ENCODE measurements at regions not wholly inside any gene's neighbourhood (a gene's known extent, or its start where the extent isn't known, plus 50 kb on each side); places are given as distances from the start of the nearest gene placed in this dataset.
A peak's percentile ranks its signal among the peaks of the same experiment; 100 is the strongest.

GRCh38 chr18:65422544-65423136, 328.2 kb upstream of the CDH7 start:
- intact Hi-C loops (cut with DNase I) = no loop called here
- no peak for DNase-seq

- intact Hi-C loops (cut with DNase I) = no loop called here
- DNase-seq = no peak
Observed at GRCh38 chr18:65415098-65415497, 335.7 kb upstream of the CDH7 start.

GRCh38 chr18:65414501-65414900, 336.3 kb upstream of the CDH7 start:
- DNase-seq = no peak
- intact Hi-C loops (cut with DNase I) = no loop called here

DNA sequence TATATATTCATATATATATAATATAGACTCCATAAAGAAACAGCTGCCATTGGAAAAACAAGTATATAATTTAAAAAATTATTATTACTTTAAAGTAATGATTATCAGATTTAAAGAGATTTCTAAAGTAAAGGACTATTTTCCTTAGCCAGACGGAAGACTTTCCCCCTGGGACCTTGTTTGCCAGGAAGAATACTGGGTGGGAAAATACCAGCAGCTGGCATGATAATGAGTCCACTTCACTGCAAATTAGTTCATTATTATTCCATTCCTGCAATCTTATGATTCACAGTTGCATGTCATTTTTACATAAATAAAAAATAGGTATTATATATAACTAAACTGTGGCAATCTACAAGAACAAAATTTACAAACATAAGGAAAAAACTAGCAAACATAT, 339.8 kb upstream of the CDH7 start:
- no peak for DNase-seq
- intact Hi-C loops (cut with DNase I) = no loop called here

DNA sequence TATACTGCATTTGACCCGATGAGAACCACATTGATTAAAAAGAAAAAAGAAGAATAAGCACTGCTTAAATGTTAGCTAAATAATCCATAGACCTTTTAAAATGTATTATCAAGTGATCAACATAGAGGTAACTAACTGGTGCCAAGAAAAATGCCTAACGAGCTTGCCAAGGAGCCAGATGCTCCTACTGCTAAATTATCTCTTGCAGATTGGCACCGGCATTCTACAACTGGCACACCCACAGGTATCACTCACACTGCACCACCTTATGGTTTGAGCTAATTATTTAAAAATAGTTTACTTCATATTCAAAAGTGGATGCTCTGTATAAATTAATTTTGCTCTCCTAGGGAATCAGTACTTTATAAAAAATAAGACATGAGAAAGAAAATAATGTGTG, 341.6 kb upstream of the CDH7 start:
- no peak for DNase-seq
- intact Hi-C loops (cut with DNase I) = no loop called here

GRCh38 chr18:65403534-65403933, 347.3 kb upstream of the CDH7 start:
- intact Hi-C loops (cut with DNase I) = no loop called here
- DNase-seq = no peak

GRCh38 chr18:65399091-65399490, 351.7 kb upstream of the CDH7 start:
- intact Hi-C loops (cut with DNase I) = no loop called here
- DNase-seq = no peak

- DNase-seq = no peak
Observed at GRCh38 chr18:65398347-65399075, 352.3 kb upstream of the CDH7 start.

GRCh38 chr18:65380986-65381385, 369.8 kb upstream of the CDH7 start:
- intact Hi-C loops (cut with DNase I) = no loop called here
- peak in 6 of 10 donors; percentile 6 to 75 (median 47) for DNase-seq

More at GRCh38 chr18:65398347-65399075, 352.3 kb upstream of the CDH7 start:
- intact Hi-C loops (cut with DNase I) = no loop called here

- no peak for DNase-seq
- intact Hi-C loops (cut with DNase I) = no loop called here
Observed at GRCh38 chr18:65380571-65380970, 370.2 kb upstream of the CDH7 start.

- intact Hi-C loops (cut with DNase I) = no loop called here
- no peak for DNase-seq
Observed at GRCh38 chr18:65372904-65373303, 377.9 kb upstream of the CDH7 start.

- intact Hi-C loops (cut with DNase I) = no loop called here
- no peak for DNase-seq
Observed at GRCh38 chr18:65365245-65365980, 385.4 kb upstream of the CDH7 start.

DNA sequence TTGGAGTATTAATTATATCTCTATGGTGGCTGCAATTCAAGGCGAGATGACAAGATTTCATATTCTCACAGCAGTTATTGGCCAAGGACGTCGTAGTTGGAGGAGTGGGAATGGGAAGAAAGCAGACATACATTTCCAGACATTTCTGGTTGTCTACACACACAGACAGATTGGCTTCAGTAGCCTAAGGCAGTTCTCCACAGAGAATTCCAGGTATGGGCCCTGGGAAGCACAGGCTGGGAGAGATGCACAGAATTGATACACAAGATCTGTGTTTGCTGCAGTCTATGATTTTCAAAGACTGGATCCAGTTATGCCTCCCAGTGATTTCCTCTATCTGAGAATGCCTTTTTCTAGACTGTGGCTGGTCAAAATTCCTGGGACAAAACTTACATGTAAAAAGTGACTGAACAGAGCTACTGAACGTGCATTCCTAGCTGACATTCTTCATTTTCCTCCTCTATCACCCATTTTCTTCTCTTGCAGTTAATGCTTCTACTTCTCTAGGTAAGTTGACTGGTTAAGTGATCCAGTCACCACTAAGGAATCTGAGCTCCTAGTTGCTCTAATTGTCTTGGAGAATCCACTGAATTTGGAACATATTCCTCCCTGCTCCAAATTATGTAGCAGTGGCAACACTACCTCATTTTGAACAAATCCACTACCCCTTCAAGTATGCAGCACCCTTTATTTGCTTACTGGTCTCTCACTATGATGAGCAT, 386.7 kb upstream of the CDH7 start:
- intact Hi-C loops (cut with DNase I) = no loop called here
- no peak for DNase-seq

DNA sequence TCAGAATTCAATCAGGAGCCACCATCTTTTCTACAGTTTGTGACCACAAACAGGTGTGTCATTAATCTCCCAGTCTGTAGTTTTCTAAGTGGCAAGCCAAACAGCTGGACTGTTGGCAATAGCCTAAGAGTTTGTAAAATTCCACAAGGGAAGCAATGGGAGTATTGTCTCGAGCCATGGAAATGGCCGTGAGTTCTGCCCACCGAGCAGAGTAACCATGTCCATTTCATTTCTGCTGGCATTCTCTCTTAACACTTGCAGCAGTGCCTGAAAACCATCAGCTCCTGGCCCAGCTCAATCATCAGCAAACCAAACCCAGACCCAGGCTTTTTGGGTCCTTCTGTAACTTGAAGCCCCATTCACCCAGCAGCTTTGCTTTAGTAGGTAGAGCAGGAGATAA, 387.8 kb upstream of the CDH7 start:
- intact Hi-C loops (cut with DNase I) = no loop called here
- no peak for DNase-seq

DNA sequence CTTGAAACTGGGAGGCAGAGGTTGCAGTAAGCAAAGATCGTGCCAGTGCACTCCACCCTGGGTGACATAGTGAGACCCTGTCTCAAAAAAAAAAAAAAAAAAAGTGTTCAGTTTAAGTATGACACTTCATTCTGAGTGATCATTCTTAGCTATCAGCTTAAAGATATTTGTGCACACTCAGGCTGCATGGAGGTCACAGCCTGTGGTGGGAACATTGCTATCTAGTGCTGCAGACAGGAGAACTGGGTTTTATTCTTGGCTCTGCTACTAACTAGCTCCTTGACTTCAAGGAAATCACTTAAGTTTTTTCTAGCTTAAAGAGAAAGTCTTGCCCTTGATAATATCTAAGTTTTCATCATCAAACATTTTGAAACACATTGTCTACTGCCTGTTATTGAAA, 391.3 kb upstream of the CDH7 start:
- DNase-seq = no peak
- intact Hi-C loops (cut with DNase I) = no loop called here

DNA sequence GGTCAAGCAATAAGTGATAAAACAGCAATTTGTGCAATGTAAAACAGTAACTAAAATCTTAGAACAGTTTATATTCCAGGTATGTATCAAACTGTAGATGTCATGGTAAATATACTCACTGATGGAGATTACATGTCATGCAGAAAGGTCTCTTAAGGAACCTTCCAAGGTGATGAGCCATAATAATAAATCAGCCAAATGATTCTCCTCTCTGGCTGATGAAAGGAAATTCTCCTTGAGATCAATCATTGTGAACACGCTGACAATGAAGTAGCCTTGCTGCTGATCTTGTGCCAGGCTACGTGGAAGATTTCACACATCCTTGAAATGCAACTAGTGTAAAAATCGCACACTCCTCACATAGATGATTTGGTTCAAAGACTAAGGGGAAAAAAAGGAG, 392.5 kb upstream of the CDH7 start:
- no peak for DNase-seq
- intact Hi-C loops (cut with DNase I) = no loop called here

DNA sequence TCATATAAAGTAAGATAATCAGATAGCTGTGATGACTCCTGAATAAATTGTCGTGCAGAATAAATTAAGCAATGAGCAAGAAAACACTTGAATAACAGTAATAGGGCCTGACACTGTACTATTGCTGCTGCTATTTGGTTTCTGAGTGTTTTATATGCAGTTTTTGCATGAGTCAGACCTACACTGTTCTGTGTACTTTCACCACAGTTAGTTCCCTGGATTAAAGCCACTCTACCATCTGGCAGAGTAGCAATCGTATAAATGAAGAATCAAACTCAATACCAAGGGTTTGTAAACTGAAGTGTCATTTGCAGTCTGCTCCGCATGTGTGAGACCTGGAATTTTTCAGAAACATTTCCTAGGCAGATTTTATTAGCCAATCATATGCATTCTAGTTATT, 398.6 kb upstream of the CDH7 start:
- DNase-seq = no peak
- intact Hi-C loops (cut with DNase I) = no loop called here

DNA sequence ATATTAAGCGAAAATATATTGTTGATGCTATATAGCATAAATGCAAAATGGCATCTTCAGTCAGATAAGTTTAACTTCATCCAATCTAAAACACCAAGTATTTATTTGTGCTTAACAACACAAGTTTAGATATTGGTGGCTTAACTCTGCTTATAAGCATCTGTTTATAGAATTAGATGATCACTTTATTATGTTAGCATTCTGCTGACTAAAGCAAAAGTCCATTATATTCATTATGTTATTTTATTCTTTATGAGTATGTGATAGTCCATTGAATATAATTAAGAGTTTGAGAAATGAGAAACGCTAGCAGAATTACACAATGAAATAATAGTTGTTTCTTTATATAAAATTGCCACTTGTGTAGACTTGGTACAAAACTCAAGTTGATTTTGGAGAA, 401.2 kb upstream of the CDH7 start:
- DNase-seq = no peak
- intact Hi-C loops (cut with DNase I) = no loop called here

- intact Hi-C loops (cut with DNase I) = no loop called here
- DNase-seq = no peak
Observed at GRCh38 chr18:65347446-65347845, 403.4 kb upstream of the CDH7 start.

- intact Hi-C loops (cut with DNase I) = no loop called here
- no peak for DNase-seq
Observed at GRCh38 chr18:65346086-65346485, 404.7 kb upstream of the CDH7 start.

DNA sequence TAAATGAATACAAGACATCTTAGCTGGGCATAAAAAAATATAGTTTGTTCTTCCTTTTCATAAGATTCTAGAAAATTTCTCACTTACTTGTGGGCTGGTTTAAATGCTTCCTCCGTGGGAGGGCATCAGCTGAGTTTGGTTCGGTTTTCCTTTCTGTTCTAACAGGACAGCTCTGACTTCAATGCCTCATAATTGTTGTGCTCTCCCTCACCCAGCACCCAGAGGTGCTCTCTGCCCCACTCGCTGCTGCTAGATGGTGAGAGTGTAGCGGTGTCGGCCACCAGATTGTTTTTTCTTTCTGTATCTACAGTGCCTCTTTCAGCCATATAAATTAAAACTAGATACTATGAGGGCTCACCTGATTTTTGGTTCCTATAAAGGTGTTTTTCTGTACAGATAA, 407.2 kb upstream of the CDH7 start:
- intact Hi-C loops (cut with DNase I) = no loop called here
- DNase-seq = no peak

Measured in posterior cingulate gyrus (tissue), 11 donors.